ENCODE measurements at regions not wholly inside any gene's neighbourhood (a gene's known extent, or its start where the extent isn't known, plus 50 kb on each side); places are given as distances from the start of the nearest gene placed in this dataset.
"Not testable (repeated sequence)": the region's sequence is repeated elsewhere in the genome, so short reads cannot be mapped to it uniquely, and the experiment has no call there.

DNA sequence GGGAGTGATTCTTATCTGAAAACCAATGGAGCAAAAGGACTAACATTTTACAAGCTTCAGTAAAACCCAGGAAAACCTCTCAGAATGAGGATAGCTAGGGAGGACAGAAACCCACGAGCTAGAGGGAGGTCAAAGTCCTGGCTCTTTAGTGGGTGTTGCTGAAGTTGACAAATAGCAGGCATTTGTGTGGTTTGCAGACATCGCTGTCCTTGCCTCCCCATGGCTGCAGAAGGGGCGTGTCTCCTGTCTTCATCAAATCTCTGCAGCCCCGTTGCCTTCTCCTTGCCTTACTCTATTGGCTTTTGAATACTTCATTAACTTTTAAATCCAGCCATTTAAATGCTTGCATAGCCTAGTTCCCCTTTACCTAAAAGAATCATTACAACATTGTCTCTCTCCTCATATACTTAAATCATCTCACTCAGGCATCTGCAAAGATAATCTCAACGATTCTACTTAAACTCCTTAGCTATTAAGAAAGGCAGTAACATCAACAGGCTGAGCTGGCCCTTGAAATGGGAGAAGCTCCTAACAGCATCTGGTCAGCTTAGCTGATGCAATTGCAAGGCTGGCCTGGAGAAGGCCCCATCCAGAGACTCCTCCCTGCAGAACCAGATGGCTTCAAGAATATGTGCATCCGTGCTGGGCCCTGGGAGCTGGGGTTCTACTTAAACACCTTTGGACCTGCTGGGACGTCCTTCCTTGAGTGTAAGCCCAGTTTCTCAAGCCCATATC, 152.8 kb upstream of the TAS2R1 start:
- DNase-seq, result no peak

DNA sequence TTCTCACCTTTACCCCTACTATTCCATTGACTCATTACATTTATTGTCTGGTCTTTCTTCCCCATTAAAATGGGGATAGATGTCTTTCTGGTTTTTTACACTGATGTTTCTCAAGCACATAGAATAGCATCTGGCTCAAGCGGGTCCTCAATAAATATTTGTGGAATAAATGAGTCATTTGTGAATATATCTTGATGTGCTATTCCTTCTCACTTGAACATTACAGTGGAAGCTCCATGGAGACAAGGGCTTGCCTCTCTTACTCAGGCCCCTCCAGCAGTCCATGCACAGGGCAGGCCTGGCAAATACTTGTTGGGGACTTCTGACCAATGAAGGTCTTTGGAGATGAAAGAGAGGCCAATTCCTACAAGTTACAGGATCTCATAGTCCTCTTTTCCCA, 151.7 kb upstream of the TAS2R1 start:
- no peak for DNase-seq

- DNase-seq, result no peak
Observed at GRCh38 chr5:9781275-9781674, 151.1 kb upstream of the TAS2R1 start.

DNA sequence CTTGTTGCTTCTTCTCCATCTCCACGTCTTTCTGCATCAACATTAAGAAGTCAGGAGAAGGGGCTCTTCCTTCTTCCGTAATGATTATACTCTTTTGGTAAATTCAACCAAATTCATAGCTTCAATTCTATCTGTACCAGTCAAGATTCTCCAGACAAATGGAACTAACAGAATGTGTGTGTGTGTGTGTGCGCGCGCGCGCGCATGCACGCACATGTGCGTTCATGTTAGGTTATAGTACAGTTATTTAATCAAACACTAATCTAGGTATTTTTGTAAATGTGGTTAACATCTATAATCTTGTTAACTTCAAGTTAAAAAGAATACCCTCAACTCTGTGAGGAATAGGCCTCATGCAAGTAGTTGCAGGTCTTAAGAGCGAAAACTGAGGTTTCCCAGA, 150.3 kb upstream of the TAS2R1 start:
- DNase-seq, result no peak

DNA sequence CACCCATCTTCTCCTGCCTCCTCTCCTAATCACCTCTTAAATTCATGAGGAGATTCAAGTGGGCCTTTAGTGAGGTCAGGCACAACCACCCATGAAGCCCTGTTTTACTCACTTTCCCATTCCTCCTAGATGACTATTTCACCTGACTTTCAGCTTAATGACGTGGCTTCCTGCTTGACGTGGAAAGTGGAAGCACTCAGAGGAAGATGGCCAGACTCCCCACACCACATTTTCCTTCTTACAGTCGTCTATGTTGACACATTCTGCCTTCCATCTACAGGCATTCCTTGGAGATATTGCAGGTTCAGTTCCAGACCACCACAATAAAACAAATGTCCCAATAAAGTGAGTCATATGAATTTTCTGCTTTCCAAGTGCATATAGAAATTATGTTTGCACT, 146.4 kb upstream of the TAS2R1 start:
- DNase-seq, result no peak

DNA sequence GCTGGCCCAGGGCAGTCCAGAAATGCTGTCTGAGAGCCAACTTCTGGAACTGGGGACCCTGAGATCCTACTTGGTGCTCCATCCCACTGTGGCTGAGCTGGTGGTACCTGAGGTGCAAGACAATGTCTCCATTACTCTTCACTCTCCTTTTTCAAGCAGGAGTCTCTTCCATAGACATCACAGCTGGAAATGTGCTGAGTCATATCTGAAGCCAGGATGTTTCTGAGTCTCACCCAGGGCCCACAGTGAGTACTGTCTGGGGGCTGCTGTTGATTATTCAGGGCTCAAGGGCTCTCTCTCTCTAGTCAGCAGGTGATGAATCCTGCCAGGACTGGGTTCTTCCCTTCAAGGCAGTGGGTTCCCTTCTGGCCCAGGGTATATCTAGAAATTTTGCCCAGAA, 145.2 kb upstream of the TAS2R1 start:
- DNase-seq, result no peak

- no peak for DNase-seq
Observed at GRCh38 chr5:9774472-9775079, 144.4 kb upstream of the TAS2R1 start.

GRCh38 chr5:9771079-9771478, 140.9 kb upstream of the TAS2R1 start:
- DNase-seq, result no peak

- no peak for DNase-seq
Observed at GRCh38 chr5:9766581-9766980, 136.4 kb upstream of the TAS2R1 start.

DNA sequence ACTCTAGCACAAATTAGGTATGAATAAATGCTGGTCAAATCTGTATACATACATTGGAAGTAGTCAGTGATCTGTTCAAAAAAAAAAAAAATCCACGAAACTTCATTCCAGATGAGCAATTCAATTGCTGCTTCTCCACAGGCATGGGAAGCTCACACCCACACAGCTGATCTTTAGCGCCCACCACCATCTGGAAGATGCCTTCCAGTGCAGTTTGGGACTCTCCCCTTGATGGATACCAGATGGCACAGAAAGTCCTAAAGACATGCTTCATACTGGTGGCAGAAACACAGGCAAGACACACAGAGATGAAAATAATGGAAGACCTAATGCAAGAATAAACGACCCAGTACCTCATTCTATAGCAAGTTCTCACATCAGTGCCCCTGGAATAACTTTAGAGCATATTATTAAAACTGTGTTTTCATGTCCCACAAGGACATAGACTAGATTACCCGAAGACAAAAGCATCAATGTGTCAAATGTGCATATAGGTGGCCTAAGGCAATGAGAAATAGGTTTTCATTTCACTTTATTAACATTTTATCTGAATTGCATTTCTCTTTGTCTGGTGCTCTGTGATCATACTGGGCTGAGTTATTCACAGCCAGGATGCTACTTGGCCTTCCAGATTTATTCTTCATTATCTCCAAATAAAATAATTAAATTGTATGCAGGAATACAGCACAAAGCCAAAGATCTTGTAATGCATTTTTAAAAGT, 135.4 kb upstream of the TAS2R1 start:
- DNase-seq, result no peak

- DNase-seq, result no peak
Observed at GRCh38 chr5:9761706-9762105, 131.6 kb upstream of the TAS2R1 start.

GRCh38 chr5:9752670-9753069, 122.5 kb upstream of the TAS2R1 start:
- not testable (repeated sequence) for DNase-seq

GRCh38 chr5:9743507-9743906, 113.4 kb upstream of the TAS2R1 start:
- no peak for DNase-seq

- no peak for DNase-seq
Observed at GRCh38 chr5:9742848-9743247, 112.7 kb upstream of the TAS2R1 start.

- no peak for DNase-seq
Observed at GRCh38 chr5:9739135-9739534, 109.0 kb upstream of the TAS2R1 start.

GRCh38 chr5:9737265-9737664, 107.1 kb upstream of the TAS2R1 start:
- no peak for DNase-seq

- DNase-seq, result no peak
Observed at GRCh38 chr5:9733486-9733885, 103.3 kb upstream of the TAS2R1 start.

DNA sequence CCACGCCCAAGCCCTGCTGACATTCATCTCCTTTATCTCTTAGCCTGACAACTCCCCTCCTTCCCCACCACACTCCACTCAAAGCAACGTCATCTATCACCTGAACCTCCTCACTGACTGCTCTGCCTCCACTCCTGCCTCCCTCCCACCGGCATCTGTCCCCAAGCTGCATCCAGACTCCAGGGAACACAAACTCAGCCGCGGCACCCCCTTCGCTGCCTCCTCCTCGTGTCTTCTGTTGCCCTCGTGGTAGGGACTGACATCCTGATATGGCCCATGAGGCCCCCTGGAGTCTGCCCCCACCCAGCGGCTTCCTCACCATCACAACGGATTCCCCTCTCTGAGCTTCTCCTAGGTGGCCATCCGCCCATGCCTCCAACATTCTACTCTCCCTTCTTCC, 101.0 kb upstream of the TAS2R1 start:
- no peak for DNase-seq

- DNase-seq, result no peak
Observed at GRCh38 chr5:9728261-9728660, 98.1 kb upstream of the TAS2R1 start.

DNA sequence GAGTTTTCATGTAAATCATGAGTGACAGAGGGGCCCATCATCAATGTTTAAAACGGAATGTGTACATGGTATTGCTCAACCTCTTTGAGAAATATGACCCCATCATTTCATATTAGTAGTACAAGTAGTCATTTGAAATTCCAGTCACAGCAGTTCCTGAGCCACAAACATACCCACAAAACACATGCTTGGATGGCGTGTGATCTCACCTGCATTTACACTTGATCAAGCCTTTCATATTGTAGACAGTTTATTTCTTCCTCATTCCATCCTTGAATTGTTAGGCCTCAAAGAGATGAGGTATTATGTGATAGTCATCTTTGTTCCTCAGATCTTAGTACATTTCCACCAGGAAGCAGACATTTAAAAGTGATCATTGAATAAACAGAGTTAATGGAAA, 96.8 kb upstream of the TAS2R1 start:
- no peak for DNase-seq

DNA sequence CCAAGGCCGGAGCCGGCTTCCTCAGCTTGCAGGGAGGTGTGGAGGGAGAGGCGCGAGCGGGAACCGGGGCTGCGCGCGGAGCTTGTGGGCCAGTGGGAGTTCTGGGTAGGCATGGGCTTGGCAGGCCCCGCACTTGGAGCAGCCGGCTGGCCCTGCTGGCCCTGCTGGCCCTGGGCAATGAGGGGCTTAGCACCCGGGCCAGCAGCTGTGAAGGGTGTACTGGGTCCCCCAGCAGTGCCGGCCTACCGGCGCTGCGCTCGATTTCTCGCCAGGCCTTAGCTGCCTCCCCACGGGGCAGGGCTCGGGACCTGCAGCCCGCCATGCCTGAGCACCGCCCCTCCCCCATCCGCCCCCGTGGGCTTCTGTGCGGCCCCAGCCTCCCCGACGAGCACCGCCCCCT, 95.1 kb upstream of the TAS2R1 start:
- DNase-seq, result not testable (repeated sequence)

- no peak for DNase-seq
Observed at GRCh38 chr5:9724707-9725106, 94.6 kb upstream of the TAS2R1 start.

- no peak for DNase-seq
Observed at GRCh38 chr5:9722601-9723180, 92.5 kb upstream of the TAS2R1 start.

DNA sequence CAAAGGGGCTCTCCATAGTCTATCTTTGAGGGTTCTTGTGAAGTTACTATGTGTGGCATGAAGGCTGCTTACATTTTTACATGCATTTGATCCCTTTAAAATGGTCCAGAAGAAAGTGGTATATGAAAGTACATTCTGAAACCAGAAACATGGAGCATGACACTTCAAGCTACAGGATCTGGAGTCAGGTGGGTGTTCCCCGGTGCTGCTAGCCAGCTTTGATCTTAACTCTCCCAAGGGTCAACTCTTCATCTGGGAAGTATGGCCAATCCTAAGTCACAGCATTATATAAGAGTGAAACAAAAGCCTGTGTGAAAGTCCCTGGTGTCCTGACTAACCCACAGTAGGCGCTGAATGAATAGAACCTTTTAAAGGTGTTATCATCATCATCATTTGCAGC, 91.0 kb upstream of the TAS2R1 start:
- no peak for DNase-seq
